Left lung (tissue), 4 donors: ENCODE measurements at regions not wholly inside any gene's neighbourhood (a gene's known extent, or its start where the extent isn't known, plus 50 kb on each side); places are given as distances from the start of the nearest gene placed in this dataset.
A peak's percentile ranks its signal among the peaks of the same experiment; 100 is the strongest.

Experiments
- ATAC-seq: fragments of 200-7000 bp; cut with Tn5 transposase; one replicate; pipeline ENCODE4 v1.9.1; 2020; ENCODE audit warnings: moderate library complexity
- DNase-seq, 4 donors: peaks; one replicate each; pipeline ENCODE4 v3.0.0-alpha.2; 2013 to 2020
- H3K27ac ChIP-seq, 2 donors: fragments of 200-600 bp; sonication (generic) in 1 of 2; one replicate each; pipeline versions ENCODE4 v1.5.0 to v1.8.0; 2020 to 2021
- H3K27me3 ChIP-seq, 2 donors: fragments of 200-600 bp; sonication (generic) in 1 of 2; one replicate each; pipeline versions ENCODE4 v1.5.0 to v1.8.0; 2020 to 2021
- H3K36me3 ChIP-seq, 2 donors: fragments of 200-600 bp; sonication (generic) in 1 of 2; one replicate each; pipeline versions ENCODE4 v1.5.0 to v1.8.0; 2020 to 2021
- H3K4me1 ChIP-seq, 2 donors: fragments of 200-600 bp; one replicate each; pipeline ENCODE4 v1.8.0; 2021
- H3K4me3 ChIP-seq, 2 donors: fragments of 200-600 bp; sonication (generic) in 1 of 2; one replicate each; pipeline versions ENCODE4 v1.5.0 to v1.8.0; 2020 to 2021; ENCODE audit warnings: mild to moderate bottlenecking in 1 of 2
- H3K9me3 ChIP-seq, 2 donors: fragments of 200-600 bp; sonication (generic) in 1 of 2; one replicate each; pipeline versions ENCODE4 v1.5.0 to v1.8.0; 2020 to 2021
- CTCF ChIP-seq, 2 donors: fragments of 200-600 bp; sonication (generic) in 1 of 2; IDR thresholded peaks; one replicate each; pipeline versions ENCODE4 v1.5.0 to v1.8.0; 2021; ENCODE audit warnings: antibody characterized with exemption in 2 of 2
- intact Hi-C, 2 donors: fragments of 100-400 bp; cut with DNase I; formaldehyde crosslinking; loops; one replicate each; pipeline versions ENCODE4 v1.11.2 to v1.14.2; 2022
- donor health status: DM: no; HTN: yes; CAD: no.
- donor health status: DM: no; HTN: no; CAD: no.

- intact Hi-C loops, result no loop called here
- DNase-seq (no peak), ATAC-seq (no peak)
- TF ChIP-seq CTCF (IDR thresholded peaks at IDR 0.05), result no peak
- H3K9me3 ChIP-seq, result no peaks in the 10 kb centered on the region
- H3K4me3 ChIP-seq, result no peak overlapping the region
- peaks cover 0 to 17% of the 10 kb centered on the region in 2 donors for H3K4me1 ChIP-seq
- H3K27me3 ChIP-seq, result no peaks in the 10 kb centered on the region
- H3K27ac ChIP-seq, result no peak overlapping the region
- no peaks in the 10 kb centered on the region for H3K36me3 ChIP-seq
Observed at GRCh38 chr10:69734797-69735468, 66.8 kb upstream of the COL13A1 start.

DNA sequence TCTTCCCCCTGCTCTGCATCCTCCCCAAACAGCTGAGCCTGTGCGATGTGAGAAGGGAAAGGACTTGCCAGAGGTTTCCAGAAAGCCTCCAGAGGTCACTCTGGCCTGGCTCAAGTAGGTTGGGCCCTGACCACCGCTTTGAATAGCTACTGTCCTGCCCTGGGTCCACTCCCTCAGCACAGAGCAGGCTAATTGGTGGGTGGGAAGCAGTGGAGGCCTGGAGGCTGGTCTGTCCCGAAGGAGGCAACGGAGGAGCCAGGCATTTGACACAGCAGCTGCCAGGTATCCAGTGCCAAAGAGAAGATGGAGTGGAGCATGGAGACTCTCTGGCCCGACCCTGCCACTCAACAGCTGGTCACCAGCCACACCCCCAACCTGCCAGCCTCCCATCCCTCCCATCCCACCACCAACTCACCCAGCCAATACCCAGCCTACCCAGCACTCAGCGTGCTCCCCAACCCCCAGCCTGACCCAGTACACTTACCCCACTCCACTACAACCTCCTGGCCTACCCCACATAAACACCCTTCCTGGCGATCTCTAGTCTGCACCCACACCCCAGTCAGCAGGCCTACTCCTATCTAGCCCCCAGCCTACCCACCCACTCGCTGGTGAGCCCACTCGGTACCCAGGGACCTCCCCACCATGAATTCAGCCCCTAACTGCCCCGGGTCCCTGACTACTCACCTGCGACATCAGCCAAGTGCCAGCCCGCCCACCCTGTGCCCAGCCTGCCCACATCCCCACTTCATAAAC lies 64.6 kb upstream of the COL13A1 start:
- intact Hi-C loops, result no loop called here
- H3K9me3 ChIP-seq, result no peaks in the 10 kb centered on the region

DNA sequence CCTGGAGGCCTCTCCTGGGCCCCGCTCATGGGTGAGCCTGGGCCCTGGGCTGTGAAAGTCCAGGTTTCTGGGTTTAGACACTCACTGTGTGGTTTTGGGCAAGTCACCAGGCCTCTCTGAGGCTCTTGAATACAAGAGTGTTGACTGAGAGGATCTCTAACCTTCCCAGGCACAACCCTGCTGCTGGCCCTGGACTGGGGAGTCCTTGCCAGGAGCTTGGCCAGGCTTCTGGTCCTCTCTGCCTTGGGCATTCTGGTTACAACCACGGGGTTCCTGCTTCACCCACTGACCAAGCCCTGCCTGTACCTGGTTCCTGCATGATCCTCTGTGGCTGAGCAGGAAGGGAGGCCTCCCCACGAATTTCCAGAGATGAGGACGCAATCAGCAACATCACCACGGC lies 63.6 kb upstream of the COL13A1 start:
- ATAC-seq (peak; percentile 44), DNase-seq (no peak)
- H3K27me3 ChIP-seq, result no peaks in the 10 kb centered on the region
- TF ChIP-seq CTCF (IDR thresholded peaks at IDR 0.05), result no peak
- no peak overlapping the region for H3K27ac ChIP-seq
- H3K4me1 ChIP-seq, result peaks cover 0 to 4% of the 10 kb centered on the region in 2 donors
- intact Hi-C loops, result no loop called here
- no peak overlapping the region for H3K4me3 ChIP-seq
- no peaks in the 10 kb centered on the region for H3K36me3 ChIP-seq
- no peaks in the 10 kb centered on the region for H3K9me3 ChIP-seq

More for the DNA sequence above, 64.6 kb upstream of the COL13A1 start:
- Histone ChIP-seq H3K27ac (no peak overlapping the region), H3K36me3 (no peaks in the 10 kb centered on the region), H3K4me1 (peaks cover 0 to 4% of the 10 kb centered on the region in 2 donors), H3K27me3 (no peaks in the 10 kb centered on the region), H3K4me3 (no peak overlapping the region)
- ATAC-seq, result no peak
- DNase-seq, result no peak
- TF ChIP-seq CTCF (IDR thresholded peaks at IDR 0.05), result no peak

DNA sequence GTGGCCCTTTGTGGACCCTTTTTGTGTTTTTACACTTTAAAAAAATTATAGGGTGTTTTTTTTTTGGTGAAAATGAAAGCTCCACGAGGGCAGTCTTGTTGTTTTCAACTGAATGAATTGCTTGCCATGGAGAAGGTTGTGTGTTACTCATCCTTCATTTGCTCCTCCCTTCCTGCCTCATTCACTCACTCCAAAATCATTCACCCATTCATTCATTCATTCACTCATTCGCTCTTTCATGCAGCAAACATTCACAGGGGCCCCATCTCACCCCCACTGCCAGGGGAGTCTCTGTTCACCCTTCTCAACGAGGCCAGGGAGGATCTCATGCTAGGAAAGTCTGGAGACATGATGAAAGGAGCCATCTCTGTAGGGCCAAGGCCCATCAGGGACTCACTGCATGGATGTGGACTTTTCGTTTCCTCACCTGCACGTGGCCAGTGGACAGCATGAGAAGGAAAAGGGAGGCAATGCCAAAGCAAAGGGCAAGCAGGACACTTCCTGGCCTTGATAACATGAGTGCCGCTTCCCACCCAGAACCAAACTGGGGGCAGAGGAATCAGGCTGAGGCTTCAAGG lies 62.8 kb upstream of the COL13A1 start:
- Histone ChIP-seq H3K27ac (no peak overlapping the region), H3K36me3 (no peaks in the 10 kb centered on the region), H3K9me3 (no peaks in the 10 kb centered on the region), H3K4me3 (no peak overlapping the region), H3K27me3 (no peaks in the 10 kb centered on the region), H3K4me1 (peaks cover 0 to 1% of the 10 kb centered on the region in 2 donors)
- TF ChIP-seq CTCF (IDR thresholded peaks at IDR 0.05), result no peak
- DNase-seq, result no peak
- intact Hi-C loops, result no loop called here
- no peak for ATAC-seq

DNA sequence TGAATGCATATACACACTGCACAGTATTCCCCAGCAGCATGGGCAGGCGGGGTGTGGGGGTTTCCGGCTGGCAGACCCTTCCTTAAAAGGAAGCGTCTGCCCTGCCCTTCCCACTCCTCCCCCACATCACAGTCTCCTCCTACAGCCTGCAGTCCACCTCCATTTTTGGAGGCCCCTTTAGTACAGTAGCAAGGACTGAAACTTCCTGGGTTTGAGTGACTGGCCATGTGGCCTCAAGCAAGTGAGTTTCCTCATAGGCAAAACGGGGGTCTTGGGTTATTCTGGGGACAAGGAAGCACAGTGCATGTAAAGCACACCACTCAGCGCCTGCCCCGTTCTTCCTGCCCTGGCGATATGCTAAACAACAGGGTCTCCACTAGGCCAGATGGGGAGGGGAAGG lies 62.1 kb upstream of the COL13A1 start:
- TF ChIP-seq CTCF (IDR thresholded peaks at IDR 0.05), result no peak
- ATAC-seq, result no peak

More for the DNA sequence above, 62.1 kb upstream of the COL13A1 start:
- Histone ChIP-seq H3K36me3 (no peaks in the 10 kb centered on the region), H3K4me1 (no peaks in the 10 kb centered on the region), H3K4me3 (no peak overlapping the region), H3K9me3 (no peaks in the 10 kb centered on the region), H3K27me3 (no peaks in the 10 kb centered on the region), H3K27ac (no peak overlapping the region)
- no peak for DNase-seq
- intact Hi-C loops, result no loop called here
